Body of pancreas (tissue), 4 donors: ENCODE measurements at regions not wholly inside any gene's neighbourhood (a gene's known extent, or its start where the extent isn't known, plus 50 kb on each side); places are given as distances from the start of the nearest gene placed in this dataset.

Source experiments
- ATAC-seq: fragments of 150-250 bp; one replicate; pipeline ENCODE4 v1.9.1; 2016
- DNase-seq, 4 donors: peaks; one replicate each; pipeline ENCODE4 v3.0.0-alpha.2; 2019
- H3K27ac ChIP-seq, 4 donors: fragments of 200-600 bp; sonication (generic); 1 replicate in 3 of 4; 2 replicates in 1 of 4; pipeline versions ENCODE4 v1.5.1 to v1.6.1; 2016 to 2019; ENCODE audit warnings: mild to moderate bottlenecking in 1 of 4, mixed read lengths in 1 of 4, moderate library complexity in 1 of 4
- H3K27me3 ChIP-seq, 2 donors: fragments of 200-600 bp; sonication (generic); one replicate each; pipeline ENCODE4 v1.6.0; 2016; ENCODE audit warnings: mild to moderate bottlenecking in 1 of 2
- H3K36me3 ChIP-seq, 2 donors: fragments of 200-600 bp; sonication (generic); replicated peaks in 1 of 2; 2 replicates each; pipeline ENCODE4 v1.5.1; 2016; ENCODE audit warnings: low read depth in 2 of 2; ENCODE audit not compliant: insufficient read depth in 1 of 2
- H3K4me1 ChIP-seq: fragments of 200-600 bp; sonication (generic); one replicate; pipeline ENCODE4 v1.6.0; 2016
- H3K4me3 ChIP-seq, 2 donors: fragments of 200-600 bp; sonication (generic); 1 replicate in 1 of 2; 2 replicates in 1 of 2; pipeline ENCODE4 v1.5.1; 2016 to 2019
- H3K9me3 ChIP-seq, 3 donors: fragments of 200-600 bp; sonication (generic); 1 replicate in 2 of 3; 2 replicates in 1 of 3; pipeline ENCODE4 v1.5.1; 2016
- CTCF ChIP-seq, 7 experiments: fragments of 450-650 bp in 4 of 7; fragments of 200-600 bp in 3 of 7; sonication (generic) in 3 of 7; IDR thresholded peaks; one replicate each; pipeline ENCODE4 v1.5.1; 2016 to 2019; ENCODE audit warnings: antibody characterized with exemption in 7 of 7
- POLR2A ChIP-seq, 3 donors: fragments of 450-650 bp; IDR thresholded peaks; one replicate each; pipeline ENCODE4 v1.6.1; 2016; ENCODE audit warnings: antibody characterized with exemption in 3 of 3, mild to moderate bottlenecking in 2 of 3
- WGBS, 2 donors: methylation state at CpG; one replicate each; pipeline ENCODE4 v1.1.5; 2017; 5-methylcytosine and 5-hydroxymethylcytosine counted together
- intact Hi-C: fragments of 100-400 bp; cut with DNase I; formaldehyde crosslinking; loops from one replicate; pipeline ENCODE4 v1.15.1; 2023

- DNase-seq (no peak), ATAC-seq (no peak)
- no peaks in the 10 kb centered on the region for H3K27me3 ChIP-seq
- TF ChIP-seq CTCF (IDR thresholded peaks at IDR 0.05), result no peak
- no peak for TF ChIP-seq POLR2A (IDR thresholded peaks at IDR 0.05)
- no peaks in the 10 kb centered on the region for H3K9me3 ChIP-seq
- intact Hi-C loops, result no loop called here
- H3K4me3 ChIP-seq, result no peak overlapping the region
- H3K4me1 ChIP-seq, result no peaks in the 10 kb centered on the region
- no peaks in the 10 kb centered on the region for H3K36me3 ChIP-seq
- no peak overlapping the region for H3K27ac ChIP-seq
- 59 to 63% methylated on average over 6 of the region's 6 CpGs for WGBS, 2 donors
Observed at GRCh38 chr18:39205565-39206195, 1640.1 kb upstream of the CELF4 start.

GRCh38 chr18:39200153-39200552 is 1634.6 kb upstream of the CELF4 start:
- intact Hi-C loops, result no loop called here
- H3K27me3 ChIP-seq, result no peaks in the 10 kb centered on the region
- H3K27ac ChIP-seq, result no peak overlapping the region
- 80 to 90% methylated on average over 6 of the region's 6 CpGs for WGBS, 2 donors
- no peaks in the 10 kb centered on the region for H3K36me3 ChIP-seq
- ATAC-seq (no peak), DNase-seq (no peak)
- no peak overlapping the region for H3K4me3 ChIP-seq
- H3K9me3 ChIP-seq, result no peaks in the 10 kb centered on the region
- TF ChIP-seq CTCF (IDR thresholded peaks at IDR 0.05) (no peak), POLR2A (IDR thresholded peaks at IDR 0.05) (no peak)
- no peaks in the 10 kb centered on the region for H3K4me1 ChIP-seq

- Histone ChIP-seq H3K27ac (no peak overlapping the region), H3K4me3 (no peak overlapping the region), H3K27me3 (no peaks in the 10 kb centered on the region), H3K9me3 (no peaks in the 10 kb centered on the region), H3K4me1 (no peaks in the 10 kb centered on the region), H3K36me3 (no peaks in the 10 kb centered on the region)
- ATAC-seq, result no peak
- TF ChIP-seq CTCF (IDR thresholded peaks at IDR 0.05) (no peak), POLR2A (IDR thresholded peaks at IDR 0.05) (no peak)
- 72% methylated on average over 5 of the region's 5 CpGs for WGBS, 2 donors
- no peak for DNase-seq
- intact Hi-C loops, result no loop called here
Observed at GRCh38 chr18:39199231-39199855, 1633.7 kb upstream of the CELF4 start.

GRCh38 chr18:39198376-39198775 is 1632.8 kb upstream of the CELF4 start:
- Histone ChIP-seq H3K9me3 (no peaks in the 10 kb centered on the region), H3K27ac (no peak overlapping the region), H3K4me3 (no peak overlapping the region), H3K27me3 (no peaks in the 10 kb centered on the region), H3K4me1 (no peaks in the 10 kb centered on the region), H3K36me3 (no peaks in the 10 kb centered on the region)
- no peak for ATAC-seq
- TF ChIP-seq CTCF (IDR thresholded peaks at IDR 0.05), result no peak
- TF ChIP-seq POLR2A (IDR thresholded peaks at IDR 0.05), result no peak
- intact Hi-C loops, result no loop called here
- WGBS, 2 donors, result 71 to 75% methylated on average over 4 of the region's 4 CpGs
- no peak for DNase-seq

- no peak overlapping the region for H3K4me3 ChIP-seq
- no peaks in the 10 kb centered on the region for H3K36me3 ChIP-seq
- H3K4me1 ChIP-seq, result no peaks in the 10 kb centered on the region
- DNase-seq (no peak), ATAC-seq (no peak)
- 62 to 73% methylated on average over 1 of the region's 1 CpG for WGBS, 2 donors
- TF ChIP-seq POLR2A (IDR thresholded peaks at IDR 0.05) (no peak), CTCF (IDR thresholded peaks at IDR 0.05) (no peak)
- H3K27ac ChIP-seq, result no peak overlapping the region
- no peaks in the 10 kb centered on the region for H3K27me3 ChIP-seq
- H3K9me3 ChIP-seq, result no peaks in the 10 kb centered on the region
- intact Hi-C loops, result no loop called here
Observed at GRCh38 chr18:39191931-39192330, 1626.3 kb upstream of the CELF4 start.
